ENCODE measurements at regions not wholly inside any gene's neighbourhood (a gene's known extent, or its start where the extent isn't known, plus 50 kb on each side); places are given as distances from the start of the nearest gene placed in this dataset.

DNA sequence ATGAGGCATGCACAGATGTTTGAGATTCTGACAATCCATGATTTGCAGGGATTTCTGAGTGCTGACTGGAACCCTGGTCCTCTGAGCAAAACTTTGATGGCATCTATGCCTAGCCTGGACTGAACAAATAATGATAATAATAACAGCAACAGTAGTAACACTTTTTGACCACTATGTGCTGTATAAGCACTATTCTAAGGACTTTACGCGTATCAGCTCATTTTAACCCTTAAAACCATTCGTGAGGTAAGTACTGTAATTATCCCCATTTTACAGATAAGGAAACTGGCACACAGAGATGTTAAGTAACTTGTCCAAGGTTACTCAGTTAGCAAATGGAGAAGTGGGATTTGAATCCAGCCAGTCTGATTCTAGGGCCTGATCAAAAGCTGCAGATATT is 168.4 kb downstream of the C11orf91 start:
- H3K27ac ChIP-seq (ENCODE audit: extremely low read depth, low read depth, low read length), result no peak overlapping the region
- no peak for TF ChIP-seq ZNF114 (tag by site-specific recombination; IDR thresholded peaks at IDR 0.05)
- H3K9me3 ChIP-seq (ENCODE audit: control insufficient read depth, insufficient read depth, low read depth, low read length), result no peaks in the 10 kb centered on the region
- no peak overlapping the region for H3K4me3 ChIP-seq (ENCODE audit: low read depth, low read length)
- CTCF ChIA-PET, result interaction anchor here (1.3 kb wide), 1 partner anchor 13 kb away, joined by 3 read pairs; no protein-coding TSS in a partner anchor
- no peaks in the 10 kb centered on the region for H3K4me1 ChIP-seq (ENCODE audit: control insufficient read depth, insufficient read depth, low read length)
- POLR2A ChIA-PET, result no interaction called here
- H3K36me3 ChIP-seq (ENCODE audit: control insufficient read depth in 2 of 2, insufficient read depth in 1 of 2, low read length in 2 of 2), result no peaks in the 10 kb centered on the region

DNA sequence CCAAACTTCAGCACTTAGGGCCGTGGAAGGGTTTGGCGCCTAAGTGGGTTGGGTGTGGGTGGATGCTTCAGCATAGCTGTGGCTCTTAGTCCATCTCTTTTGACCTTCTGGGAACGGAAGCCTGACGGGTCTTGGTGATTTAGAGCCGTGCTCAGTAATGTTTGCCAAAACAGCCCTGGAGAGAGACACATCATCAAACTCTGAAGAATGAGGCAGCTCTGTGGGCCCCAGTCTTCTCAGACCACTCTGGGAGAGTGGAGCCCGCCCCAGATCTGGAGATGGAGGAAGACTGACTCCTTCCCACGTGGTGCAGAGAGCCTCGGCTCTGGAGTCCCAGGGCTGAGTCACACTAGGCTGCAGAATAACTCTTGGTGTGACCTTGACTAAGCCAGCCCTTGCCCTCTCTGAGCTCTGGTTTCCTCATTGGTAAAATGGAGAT is 168.9 kb downstream of the C11orf91 start:
- no peak overlapping the region for H3K4me3 ChIP-seq (ENCODE audit: low read depth, low read length)
- H3K36me3 ChIP-seq (ENCODE audit: control insufficient read depth in 2 of 2, insufficient read depth in 1 of 2, low read length in 2 of 2), result no peaks in the 10 kb centered on the region
- CTCF ChIA-PET, result interaction anchor here (1.3 kb wide), 1 partner anchor 13 kb away, joined by 3 read pairs; no protein-coding TSS in a partner anchor
- H3K4me1 ChIP-seq (ENCODE audit: control insufficient read depth, insufficient read depth, low read length), result no peaks in the 10 kb centered on the region
- POLR2A ChIA-PET, result no interaction called here
- no peaks in the 10 kb centered on the region for H3K9me3 ChIP-seq (ENCODE audit: control insufficient read depth, insufficient read depth, low read depth, low read length)
- TF ChIP-seq ZFHX2 (tag by site-specific recombination; conservative IDR thresholded peaks at IDR 0.05) (peak; percentile 50; the same call in 1 of the 2 replicates), ZEB2 (tag by site-specific recombination; IDR thresholded peaks at IDR 0.05) (no peak), KLF9 (tag by site-specific recombination; IDR thresholded peaks at IDR 0.05; ENCODE audit: low read depth) (no peak), EGR2 (tag by site-specific recombination; IDR thresholded peaks at IDR 0.05; ENCODE audit: low read depth) (0 out of 2 replicates have a peak, but pooled peaks have one; percentile 30), ZNF423 (tag by site-specific recombination; IDR thresholded peaks at IDR 0.05) (no peak)
- TF ChIP-seq, protein P1, sequence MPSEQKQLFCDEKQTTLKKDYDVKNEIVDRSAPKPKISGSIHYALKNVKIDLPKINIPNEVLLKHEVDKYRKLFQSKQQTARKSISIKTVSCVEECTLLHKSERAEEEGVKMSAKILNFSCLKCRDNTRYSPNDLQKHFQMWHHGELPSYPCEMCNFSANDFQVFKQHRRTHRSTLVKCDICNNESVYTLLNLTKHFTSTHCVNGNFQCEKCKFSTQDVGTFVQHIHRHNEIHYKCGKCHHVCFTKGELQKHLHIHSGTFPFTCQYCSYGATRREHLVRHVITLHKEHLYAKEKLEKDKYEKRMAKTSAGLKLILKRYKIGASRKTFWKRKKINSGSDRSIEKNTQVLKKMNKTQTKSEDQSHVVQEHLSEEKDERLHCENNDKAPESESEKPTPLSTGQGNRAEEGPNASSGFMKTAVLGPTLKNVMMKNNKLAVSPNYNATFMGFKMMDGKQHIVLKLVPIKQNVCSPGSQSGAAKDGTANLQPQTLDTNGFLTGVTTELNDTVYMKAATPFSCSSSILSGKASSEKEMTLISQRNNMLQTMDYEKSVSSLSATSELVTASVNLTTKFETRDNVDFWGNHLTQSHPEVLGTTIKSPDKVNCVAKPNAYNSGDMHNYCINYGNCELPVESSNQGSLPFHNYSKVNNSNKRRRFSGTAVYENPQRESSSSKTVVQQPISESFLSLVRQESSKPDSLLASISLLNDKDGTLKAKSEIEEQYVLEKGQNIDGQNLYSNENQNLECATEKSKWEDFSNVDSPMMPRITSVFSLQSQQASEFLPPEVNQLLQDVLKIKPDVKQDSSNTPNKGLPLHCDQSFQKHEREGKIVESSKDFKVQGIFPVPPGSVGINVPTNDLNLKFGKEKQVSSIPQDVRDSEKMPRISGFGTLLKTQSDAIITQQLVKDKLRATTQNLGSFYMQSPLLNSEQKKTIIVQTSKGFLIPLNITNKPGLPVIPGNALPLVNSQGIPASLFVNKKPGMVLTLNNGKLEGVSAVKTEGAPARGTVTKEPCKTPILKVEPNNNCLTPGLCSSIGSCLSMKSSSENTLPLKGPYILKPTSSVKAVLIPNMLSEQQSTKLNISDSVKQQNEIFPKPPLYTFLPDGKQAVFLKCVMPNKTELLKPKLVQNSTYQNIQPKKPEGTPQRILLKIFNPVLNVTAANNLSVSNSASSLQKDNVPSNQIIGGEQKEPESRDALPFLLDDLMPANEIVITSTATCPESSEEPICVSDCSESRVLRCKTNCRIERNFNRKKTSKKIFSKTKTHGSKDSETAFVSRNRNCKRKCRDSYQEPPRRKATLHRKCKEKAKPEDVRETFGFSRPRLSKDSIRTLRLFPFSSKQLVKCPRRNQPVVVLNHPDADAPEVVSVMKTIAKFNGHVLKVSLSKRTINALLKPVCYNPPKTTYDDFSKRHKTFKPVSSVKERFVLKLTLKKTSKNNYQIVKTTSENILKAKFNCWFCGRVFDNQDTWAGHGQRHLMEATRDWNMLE (tag by site-specific recombination; conservative IDR thresholded peaks at IDR 0.05; ENCODE audit: low read depth), result no peak
- no peak overlapping the region for H3K27ac ChIP-seq (ENCODE audit: extremely low read depth, low read depth, low read length)

DNA sequence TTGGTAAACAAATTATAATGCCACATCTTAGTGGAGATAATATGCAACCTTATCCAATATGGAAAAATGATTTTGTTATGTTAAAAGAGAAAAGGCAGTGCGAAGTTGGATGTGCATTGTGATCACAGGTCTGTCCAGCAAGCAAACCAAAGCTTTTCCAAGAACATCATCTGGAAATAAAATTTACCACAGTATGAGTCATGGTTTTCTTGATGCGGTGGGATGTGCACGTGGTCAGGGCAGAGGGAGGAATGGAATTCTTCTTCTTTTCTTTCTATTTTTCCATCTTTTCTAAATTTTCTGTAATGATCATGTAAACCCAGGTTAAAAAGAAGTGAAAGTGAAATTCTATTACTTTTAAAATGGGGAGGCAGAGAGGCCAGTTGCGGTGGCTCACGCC is 169.8 kb downstream of the C11orf91 start:
- ChIA-PET CTCF (interaction anchor here (0.6 to 1.3 kb wide), 3 partner anchors 12 to 1552 kb away, joined by 3 read pairs; no protein-coding TSS in a partner anchor), POLR2A (no interaction called here)
- H3K4me3 ChIP-seq (ENCODE audit: low read depth, low read length), result no peak overlapping the region
- no peaks in the 10 kb centered on the region for H3K4me1 ChIP-seq (ENCODE audit: control insufficient read depth, insufficient read depth, low read length)
- no peaks in the 10 kb centered on the region for H3K9me3 ChIP-seq (ENCODE audit: control insufficient read depth, insufficient read depth, low read depth, low read length)
- TF ChIP-seq EGR2 (tag by site-specific recombination; IDR thresholded peaks at IDR 0.05; ENCODE audit: low read depth) (no peak), ZNF211 (tag by site-specific recombination; IDR thresholded peaks at IDR 0.05; ENCODE audit: low read depth) (no peak), ZNF132 (tag by site-specific recombination; IDR thresholded peaks at IDR 0.05; ENCODE audit: borderline replicate concordance) (no peak), ZNF571 (tag by site-specific recombination; IDR thresholded peaks at IDR 0.05) (no peak), KLF8 (tag by site-specific recombination; IDR thresholded peaks at IDR 0.05) (no peak), ZSCAN30 (tag by site-specific recombination; IDR thresholded peaks at IDR 0.05) (no peak), ZNF423 (tag by site-specific recombination; IDR thresholded peaks at IDR 0.05) (no peak), ZNF37A (tag by site-specific recombination; IDR thresholded peaks at IDR 0.05) (no peak), SETDB1 (IDR thresholded peaks at IDR 0.05; ENCODE audit: insufficient read length, low read length) (no peak), ZNF239 (tag by site-specific recombination; IDR thresholded peaks at IDR 0.05) (no peak)
- TF ChIP-seq, protein P2, sequence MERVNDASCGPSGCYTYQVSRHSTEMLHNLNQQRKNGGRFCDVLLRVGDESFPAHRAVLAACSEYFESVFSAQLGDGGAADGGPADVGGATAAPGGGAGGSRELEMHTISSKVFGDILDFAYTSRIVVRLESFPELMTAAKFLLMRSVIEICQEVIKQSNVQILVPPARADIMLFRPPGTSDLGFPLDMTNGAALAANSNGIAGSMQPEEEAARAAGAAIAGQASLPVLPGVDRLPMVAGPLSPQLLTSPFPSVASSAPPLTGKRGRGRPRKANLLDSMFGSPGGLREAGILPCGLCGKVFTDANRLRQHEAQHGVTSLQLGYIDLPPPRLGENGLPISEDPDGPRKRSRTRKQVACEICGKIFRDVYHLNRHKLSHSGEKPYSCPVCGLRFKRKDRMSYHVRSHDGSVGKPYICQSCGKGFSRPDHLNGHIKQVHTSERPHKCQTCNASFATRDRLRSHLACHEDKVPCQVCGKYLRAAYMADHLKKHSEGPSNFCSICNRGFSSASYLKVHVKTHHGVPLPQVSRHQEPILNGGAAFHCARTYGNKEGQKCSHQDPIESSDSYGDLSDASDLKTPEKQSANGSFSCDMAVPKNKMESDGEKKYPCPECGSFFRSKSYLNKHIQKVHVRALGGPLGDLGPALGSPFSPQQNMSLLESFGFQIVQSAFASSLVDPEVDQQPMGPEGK (tag by site-specific recombination; IDR thresholded peaks at IDR 0.05), result no peak
- TF ChIP-seq, protein P3, sequence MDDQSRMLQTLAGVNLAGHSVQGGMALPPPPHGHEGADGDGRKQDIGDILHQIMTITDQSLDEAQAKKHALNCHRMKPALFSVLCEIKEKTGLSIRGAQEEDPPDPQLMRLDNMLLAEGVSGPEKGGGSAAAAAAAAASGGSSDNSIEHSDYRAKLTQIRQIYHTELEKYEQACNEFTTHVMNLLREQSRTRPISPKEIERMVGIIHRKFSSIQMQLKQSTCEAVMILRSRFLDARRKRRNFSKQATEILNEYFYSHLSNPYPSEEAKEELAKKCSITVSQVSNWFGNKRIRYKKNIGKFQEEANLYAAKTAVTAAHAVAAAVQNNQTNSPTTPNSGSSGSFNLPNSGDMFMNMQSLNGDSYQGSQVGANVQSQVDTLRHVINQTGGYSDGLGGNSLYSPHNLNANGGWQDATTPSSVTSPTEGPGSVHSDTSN (CRISPR knock-in tag; IDR thresholded peaks at IDR 0.05), result no peak
- TF ChIP-seq, protein P4, sequence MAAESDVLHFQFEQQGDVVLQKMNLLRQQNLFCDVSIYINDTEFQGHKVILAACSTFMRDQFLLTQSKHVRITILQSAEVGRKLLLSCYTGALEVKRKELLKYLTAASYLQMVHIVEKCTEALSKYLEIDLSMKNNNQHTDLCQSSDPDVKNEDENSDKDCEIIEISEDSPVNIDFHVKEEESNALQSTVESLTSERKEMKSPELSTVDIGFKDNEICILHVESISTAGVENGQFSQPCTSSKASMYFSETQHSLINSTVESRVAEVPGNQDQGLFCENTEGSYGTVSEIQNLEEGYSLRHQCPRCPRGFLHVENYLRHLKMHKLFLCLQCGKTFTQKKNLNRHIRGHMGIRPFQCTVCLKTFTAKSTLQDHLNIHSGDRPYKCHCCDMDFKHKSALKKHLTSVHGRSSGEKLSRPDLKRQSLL (tag by site-specific recombination; IDR thresholded peaks at IDR 0.05), result no peak
- no peak overlapping the region for H3K27ac ChIP-seq (ENCODE audit: extremely low read depth, low read depth, low read length)
- H3K36me3 ChIP-seq (ENCODE audit: control insufficient read depth in 2 of 2, insufficient read depth in 1 of 2, low read length in 2 of 2), result no peaks in the 10 kb centered on the region

Measured in HEK293 (cell line).